Stomach (tissue), 8 donors: ENCODE measurements at regions not wholly inside any gene's neighbourhood (a gene's known extent, or its start where the extent isn't known, plus 50 kb on each side); places are given as distances from the start of the nearest gene placed in this dataset.

Experiments used
- DNase-seq, 2 donors: peaks; one replicate each; pipeline versions ENCODE4 v3.0.0 to v3.0.0-alpha.2; 2013 to 2019
- H3K27ac ChIP-seq, 5 donors: fragments of 200-600 bp in 4 of 5; sonication (generic) in 4 of 5; one replicate each; pipeline ENCODE4 v1.5.1; 2013 to 2019; ENCODE audit warnings: mild to moderate bottlenecking in 1 of 5, moderate library complexity in 1 of 5
- H3K27me3 ChIP-seq, 3 donors: fragments of 200-600 bp; sonication (generic); one replicate each; pipeline ENCODE4 v1.5.1; 2017 to 2019; ENCODE audit warnings: mixed run types in 1 of 3
- H3K36me3 ChIP-seq, 4 donors: fragments of 200-600 bp; sonication (generic); 1 replicate in 3 of 4; 2 replicates in 1 of 4; pipeline ENCODE4 v1.5.1; 2016 to 2019
- H3K4me1 ChIP-seq, 4 donors: fragments of 200-600 bp; sonication (generic); one replicate each; pipeline ENCODE4 v1.5.1; 2016 to 2019
- H3K4me3 ChIP-seq, 4 donors: fragments of 200-600 bp; sonication (generic) in 3 of 4; one replicate each; pipeline ENCODE4 v1.5.1; 2016 to 2019; ENCODE audit warnings: mild to moderate bottlenecking in 1 of 4
- H3K9me3 ChIP-seq, 4 donors: fragments of 200-600 bp; sonication (generic); one replicate each; pipeline ENCODE4 v1.5.1; 2016 to 2019
- EP300 ChIP-seq: sonication (generic); formaldehyde crosslinking; IDR thresholded peaks from one replicate; pipeline ENCODE4 v1.6.1; 2017; ENCODE audit warnings: antibody characterized with exemption
- POLR2A ChIP-seq, 4 donors: fragments of 450-650 bp; IDR thresholded peaks; one replicate each; pipeline ENCODE4 v1.6.1; 2016; ENCODE audit warnings: antibody characterized with exemption in 4 of 4, control low read depth in 2 of 4, mild to moderate bottlenecking in 1 of 4, moderate library complexity in 1 of 4
- POLR2AphosphoS5 ChIP-seq, 3 donors: sonication (generic); formaldehyde crosslinking; IDR thresholded peaks; one replicate each; pipeline ENCODE4 v1.6.1; 2016; ENCODE audit warnings: antibody characterized with exemption in 3 of 3
- WGBS, 5 donors: extraction: QIAGEN DNeasy Blood & Tissue Kit in 3 of 5; methylation state at CpG; one replicate each; pipeline versions ENCODE4 v1.1.5 to v1.1.7; 2013 to 2018; 5-methylcytosine and 5-hydroxymethylcytosine counted together
- intact Hi-C: fragments of 100-400 bp; cut with DNase I; formaldehyde crosslinking; loops from one replicate; pipeline ENCODE4 v1.15.1; 2023; ENCODE audit warnings: low total_unique reads
- TF ChIP-seq, protein P1 (sequence below), 7 experiments: fragments of 450-650 bp in 4 of 7; fragments of 200-600 bp in 3 of 7; sonication (generic) in 3 of 7; IDR thresholded peaks; one replicate each; pipeline ENCODE4 v1.5.1; 2016 to 2019; ENCODE audit warnings: antibody characterized with exemption in 7 of 7, control low read depth in 2 of 7, mild to moderate bottlenecking in 1 of 7
- donor health status: healthy with polysubstance abuse.
- donor health status: Bipolar disorder and iron deficiency.
- donor health status: healthy.

GRCh38 chr12:118880720-118881493 lies 100.4 kb upstream of the SRRM4 start:
- intact Hi-C loops: no loop called here
- Histone ChIP-seq H3K27ac (no peak overlapping the region), H3K36me3 (no peaks in the 10 kb centered on the region), H3K27me3 (no peaks in the 10 kb centered on the region), H3K4me1 (no peaks in the 10 kb centered on the region), H3K9me3 (no peaks in the 10 kb centered on the region), H3K4me3 (no peak overlapping the region)
- 42 to 68% (median 56%) methylated on average over 5 of the region's 5 CpGs for WGBS, 5 donors
- DNase-seq: no peak
- TF ChIP-seq POLR2A (IDR thresholded peaks at IDR 0.05) (no peak), EP300 (no peak), POLR2AphosphoS5 (IDR thresholded peaks at IDR 0.05) (no peak)
- TF ChIP-seq, protein P1, sequence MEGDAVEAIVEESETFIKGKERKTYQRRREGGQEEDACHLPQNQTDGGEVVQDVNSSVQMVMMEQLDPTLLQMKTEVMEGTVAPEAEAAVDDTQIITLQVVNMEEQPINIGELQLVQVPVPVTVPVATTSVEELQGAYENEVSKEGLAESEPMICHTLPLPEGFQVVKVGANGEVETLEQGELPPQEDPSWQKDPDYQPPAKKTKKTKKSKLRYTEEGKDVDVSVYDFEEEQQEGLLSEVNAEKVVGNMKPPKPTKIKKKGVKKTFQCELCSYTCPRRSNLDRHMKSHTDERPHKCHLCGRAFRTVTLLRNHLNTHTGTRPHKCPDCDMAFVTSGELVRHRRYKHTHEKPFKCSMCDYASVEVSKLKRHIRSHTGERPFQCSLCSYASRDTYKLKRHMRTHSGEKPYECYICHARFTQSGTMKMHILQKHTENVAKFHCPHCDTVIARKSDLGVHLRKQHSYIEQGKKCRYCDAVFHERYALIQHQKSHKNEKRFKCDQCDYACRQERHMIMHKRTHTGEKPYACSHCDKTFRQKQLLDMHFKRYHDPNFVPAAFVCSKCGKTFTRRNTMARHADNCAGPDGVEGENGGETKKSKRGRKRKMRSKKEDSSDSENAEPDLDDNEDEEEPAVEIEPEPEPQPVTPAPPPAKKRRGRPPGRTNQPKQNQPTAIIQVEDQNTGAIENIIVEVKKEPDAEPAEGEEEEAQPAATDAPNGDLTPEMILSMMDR (IDR thresholded peaks at IDR 0.05): no peak

GRCh38 chr12:118884226-118884625 lies 97.1 kb upstream of the SRRM4 start:
- no peak for DNase-seq
- TF ChIP-seq POLR2A (IDR thresholded peaks at IDR 0.05) (no peak), POLR2AphosphoS5 (IDR thresholded peaks at IDR 0.05) (no peak), EP300 (no peak)
- TF ChIP-seq, protein P1 (IDR thresholded peaks at IDR 0.05): no peak
- no peaks in the 10 kb centered on the region for H3K9me3 ChIP-seq
- H3K27me3 ChIP-seq: no peaks in the 10 kb centered on the region
- intact Hi-C loops: no loop called here
- 40 to 66% (median 53%) methylated on average over 1 of the region's 1 CpG for WGBS, 5 donors
- H3K4me3 ChIP-seq: no peak overlapping the region
- no peaks in the 10 kb centered on the region for H3K4me1 ChIP-seq
- H3K36me3 ChIP-seq: no peaks in the 10 kb centered on the region
- no peak overlapping the region for H3K27ac ChIP-seq

DNA sequence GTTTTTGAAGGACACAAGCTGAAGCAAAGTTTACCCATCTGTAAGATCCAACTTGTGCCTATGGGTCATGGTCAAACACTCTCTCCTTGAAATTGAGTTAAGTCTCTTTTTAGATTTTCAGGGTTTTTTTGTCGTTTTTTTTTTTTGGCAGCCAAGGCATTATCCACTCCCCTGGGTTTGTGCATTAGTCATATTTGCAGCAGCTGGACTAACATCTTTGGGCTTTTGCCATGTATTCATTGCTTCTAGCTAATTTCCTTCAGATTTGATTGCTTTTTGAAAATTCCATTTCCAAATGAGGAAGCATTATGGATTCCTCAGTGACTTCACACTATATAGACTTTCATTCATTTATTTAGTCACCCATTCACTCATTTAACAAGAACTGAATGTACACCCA lies 80.3 kb upstream of the SRRM4 start:
- intact Hi-C loops: no loop called here
- Histone ChIP-seq H3K4me1 (no peaks in the 10 kb centered on the region), H3K9me3 (no peaks in the 10 kb centered on the region), H3K27ac (no peak overlapping the region), H3K27me3 (no peaks in the 10 kb centered on the region), H3K4me3 (no peak overlapping the region), H3K36me3 (no peaks in the 10 kb centered on the region)
- WGBS, 5 donors: 33 to 72% (median 65%) methylated on average over 1 of the region's 1 CpG
- DNase-seq: no peak
- TF ChIP-seq POLR2AphosphoS5 (IDR thresholded peaks at IDR 0.05) (no peak), EP300 (no peak), POLR2A (IDR thresholded peaks at IDR 0.05) (no peak)
- TF ChIP-seq, protein P1 (IDR thresholded peaks at IDR 0.05): no peak

- intact Hi-C loops: no loop called here
- H3K27ac ChIP-seq: no peak overlapping the region
- H3K4me3 ChIP-seq: no peak overlapping the region
- no peaks in the 10 kb centered on the region for H3K4me1 ChIP-seq
- no peaks in the 10 kb centered on the region for H3K9me3 ChIP-seq
- H3K36me3 ChIP-seq: no peaks in the 10 kb centered on the region
- 58 to 69% (median 66%) methylated on average over 8 of the region's 8 CpGs for WGBS, 5 donors
- peaks cover 0 to 9% (median 0%) of the 10 kb centered on the region in 3 donors for H3K27me3 ChIP-seq
- no peak for DNase-seq
- no peak for TF ChIP-seq POLR2A (IDR thresholded peaks at IDR 0.05)
Measured at GRCh38 chr12:118908811-118909210, 72.5 kb upstream of the SRRM4 start.

GRCh38 chr12:118912697-118913270 lies 68.6 kb upstream of the SRRM4 start:
- TF ChIP-seq, protein P1 (IDR thresholded peaks at IDR 0.05): no peak
- no peak for TF ChIP-seq POLR2A (IDR thresholded peaks at IDR 0.05)
- no peak for TF ChIP-seq EP300
- no peak for TF ChIP-seq POLR2AphosphoS5 (IDR thresholded peaks at IDR 0.05)
- Histone ChIP-seq H3K4me1 (no peaks in the 10 kb centered on the region), H3K36me3 (no peaks in the 10 kb centered on the region), H3K27me3 (peaks cover 0 to 9% (median 0%) of the 10 kb centered on the region in 3 donors), H3K4me3 (no peak overlapping the region), H3K9me3 (peaks cover 0 to 6% (median 0%) of the 10 kb centered on the region in 4 donors), H3K27ac (no peak overlapping the region)
- intact Hi-C loops: no loop called here
- WGBS, 5 donors: 76 to 84% (median 81%) methylated on average over 9 of the region's 9 CpGs
- DNase-seq: no peak
